ENCODE measurements at regions not wholly inside any gene's neighbourhood (a gene's known extent, or its start where the extent isn't known, plus 50 kb on each side); places are given as distances from the start of the nearest gene placed in this dataset.

DNA sequence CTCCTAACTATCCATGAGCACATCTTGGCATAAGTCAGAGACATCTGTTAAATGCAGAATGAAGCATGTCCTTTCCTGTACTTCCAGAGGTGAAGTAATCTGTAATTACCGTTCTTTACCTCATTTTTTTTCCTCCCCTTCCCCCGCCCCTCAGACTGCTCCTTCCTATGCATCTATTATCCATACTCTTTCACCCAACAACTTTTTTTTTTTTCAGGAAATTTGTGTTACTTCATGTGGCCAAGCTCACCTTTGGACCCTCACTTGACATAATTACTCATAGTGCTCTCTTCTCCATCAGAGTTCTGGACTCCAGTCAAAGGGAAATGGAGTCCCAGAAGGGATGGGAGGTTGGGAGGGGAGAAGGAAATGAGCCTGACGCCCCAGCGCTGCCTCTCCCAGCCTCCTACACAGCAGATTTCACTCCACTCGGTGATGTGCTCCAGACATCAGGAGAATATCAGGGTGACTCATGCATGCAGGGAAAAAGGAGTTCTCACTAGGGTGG is 568.8 kb downstream of the STIM2 start:
- TF ChIP-seq POLR2A (IDR thresholded peaks at IDR 0.05; ENCODE audit: low read depth): no peak
- TF ChIP-seq CTCF (IDR thresholded peaks at IDR 0.05): no peak
- TF ChIP-seq POLR2AphosphoS5 (IDR thresholded peaks at IDR 0.05): no peak
- TF ChIP-seq EP300 (IDR thresholded peaks at IDR 0.05): no peak

All from esophagus muscularis mucosa (tissue), 4 donors.